ENCODE measurements at regions not wholly inside any gene's neighbourhood (a gene's known extent, or its start where the extent isn't known, plus 50 kb on each side); places are given as distances from the start of the nearest gene placed in this dataset.

DNA sequence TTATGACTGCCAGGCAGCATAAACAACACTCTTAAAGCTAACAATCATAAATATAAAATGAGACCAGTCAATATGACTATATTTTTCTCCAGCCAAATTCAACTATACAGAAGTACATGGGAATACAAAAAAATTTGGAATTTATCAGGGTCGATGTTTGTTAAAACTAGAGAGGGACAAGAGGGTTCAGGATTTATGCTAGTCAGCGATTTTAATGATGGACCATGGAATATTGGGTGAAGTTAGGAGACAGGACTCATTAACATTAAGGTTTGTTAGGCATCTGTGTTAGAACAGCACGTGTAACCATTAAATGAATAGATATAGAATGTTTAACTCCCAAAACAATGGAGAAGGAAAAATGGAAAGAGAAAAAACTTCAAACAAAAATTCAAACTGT, 146.2 kb downstream of the SEM1 start:
- TF ChIP-seq, protein P1, sequence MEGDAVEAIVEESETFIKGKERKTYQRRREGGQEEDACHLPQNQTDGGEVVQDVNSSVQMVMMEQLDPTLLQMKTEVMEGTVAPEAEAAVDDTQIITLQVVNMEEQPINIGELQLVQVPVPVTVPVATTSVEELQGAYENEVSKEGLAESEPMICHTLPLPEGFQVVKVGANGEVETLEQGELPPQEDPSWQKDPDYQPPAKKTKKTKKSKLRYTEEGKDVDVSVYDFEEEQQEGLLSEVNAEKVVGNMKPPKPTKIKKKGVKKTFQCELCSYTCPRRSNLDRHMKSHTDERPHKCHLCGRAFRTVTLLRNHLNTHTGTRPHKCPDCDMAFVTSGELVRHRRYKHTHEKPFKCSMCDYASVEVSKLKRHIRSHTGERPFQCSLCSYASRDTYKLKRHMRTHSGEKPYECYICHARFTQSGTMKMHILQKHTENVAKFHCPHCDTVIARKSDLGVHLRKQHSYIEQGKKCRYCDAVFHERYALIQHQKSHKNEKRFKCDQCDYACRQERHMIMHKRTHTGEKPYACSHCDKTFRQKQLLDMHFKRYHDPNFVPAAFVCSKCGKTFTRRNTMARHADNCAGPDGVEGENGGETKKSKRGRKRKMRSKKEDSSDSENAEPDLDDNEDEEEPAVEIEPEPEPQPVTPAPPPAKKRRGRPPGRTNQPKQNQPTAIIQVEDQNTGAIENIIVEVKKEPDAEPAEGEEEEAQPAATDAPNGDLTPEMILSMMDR (conservative IDR thresholded peaks at IDR 0.05; ENCODE audit: low read depth, low read length), result no peak
- no peak for TF ChIP-seq EZH2 (IDR thresholded peaks at IDR 0.05; ENCODE audit: borderline replicate concordance, low read depth, low read length, poor library complexity, severe bottlenecking)

Measured in A673 (cell line).